IPS-11a (cell line): ENCODE measurements at regions not wholly inside any gene's neighbourhood (a gene's known extent, or its start where the extent isn't known, plus 50 kb on each side); places are given as distances from the start of the nearest gene placed in this dataset.
"Not testable (repeated sequence)": the region's sequence is repeated elsewhere in the genome, so short reads cannot be mapped to it uniquely, and the experiment has no call there.

Source experiments
- H3K4me3 ChIP-seq: one replicate; pipeline ENCODE4 v1.5.1; 2013; ENCODE audit warnings: low read depth, low read length, control low read depth

GRCh38 chr1:9441451-9442133 lies 97.7 kb upstream of the SLC25A33 start:
- no peak overlapping the region for H3K4me3 ChIP-seq

GRCh38 chr1:9442278-9442846 lies 96.9 kb upstream of the SLC25A33 start:
- no peak overlapping the region for H3K4me3 ChIP-seq

GRCh38 chr1:9442986-9443385 lies 96.3 kb upstream of the SLC25A33 start:
- H3K4me3 ChIP-seq: no peak overlapping the region

- no peak overlapping the region for H3K4me3 ChIP-seq
Observed at GRCh38 chr1:9443913-9444445, 95.3 kb upstream of the SLC25A33 start.

GRCh38 chr1:9444532-9444931 lies 94.7 kb upstream of the SLC25A33 start:
- no peak overlapping the region for H3K4me3 ChIP-seq

GRCh38 chr1:9445081-9445480 lies 94.2 kb upstream of the SLC25A33 start:
- not testable (repeated sequence) for H3K4me3 ChIP-seq

- no peak overlapping the region for H3K4me3 ChIP-seq
Observed at GRCh38 chr1:9447215-9447960, 91.9 kb upstream of the SLC25A33 start.

GRCh38 chr1:9448132-9449109 lies 90.8 kb upstream of the SLC25A33 start:
- H3K4me3 ChIP-seq: no peak overlapping the region

GRCh38 chr1:9449110-9449627 lies 90.1 kb upstream of the SLC25A33 start:
- H3K4me3 ChIP-seq: no peak overlapping the region

- no peak overlapping the region for H3K4me3 ChIP-seq
Observed at GRCh38 chr1:9449976-9450696, 89.1 kb upstream of the SLC25A33 start.

- no peak overlapping the region for H3K4me3 ChIP-seq
Observed at GRCh38 chr1:9451081-9451480, 88.2 kb upstream of the SLC25A33 start.

- H3K4me3 ChIP-seq: no peak overlapping the region
Observed at GRCh38 chr1:9452516-9453140, 86.6 kb upstream of the SLC25A33 start.

GRCh38 chr1:9453375-9453774 lies 85.9 kb upstream of the SLC25A33 start:
- no peak overlapping the region for H3K4me3 ChIP-seq

GRCh38 chr1:9453779-9454418 lies 85.4 kb upstream of the SLC25A33 start:
- no peak overlapping the region for H3K4me3 ChIP-seq

- no peak overlapping the region for H3K4me3 ChIP-seq
Observed at GRCh38 chr1:9454494-9455066, 84.7 kb upstream of the SLC25A33 start.

GRCh38 chr1:9455487-9456234 lies 83.6 kb upstream of the SLC25A33 start:
- no peak overlapping the region for H3K4me3 ChIP-seq

GRCh38 chr1:9456833-9457232 lies 82.4 kb upstream of the SLC25A33 start:
- H3K4me3 ChIP-seq: no peak overlapping the region
